Left ventricle myocardium superior (tissue), 1 donor: ENCODE measurements at regions not wholly inside any gene's neighbourhood (a gene's known extent, or its start where the extent isn't known, plus 50 kb on each side); places are given as distances from the start of the nearest gene placed in this dataset.
"Not testable (repeated sequence)": the region's sequence is repeated elsewhere in the genome, so short reads cannot be mapped to it uniquely, and the experiment has no call there.

Experiments
- ATAC-seq: fragments of 200-7000 bp; cut with Tn5 transposase; one replicate; pipeline ENCODE4 v1.9.1; 2020; ENCODE audit warnings: mild to moderate bottlenecking, moderate library complexity
- DNase-seq: peaks from one replicate; pipeline ENCODE4 v3.0.0-alpha.2; 2020
- intact Hi-C: fragments of 100-400 bp; cut with micrococcal nuclease; formaldehyde crosslinking; loops from one replicate; pipeline ENCODE4 v1.11.0; 2022
- donor health status: DM: no; HTN: yes; CAD: no; lungs with severe emphysema.

DNA sequence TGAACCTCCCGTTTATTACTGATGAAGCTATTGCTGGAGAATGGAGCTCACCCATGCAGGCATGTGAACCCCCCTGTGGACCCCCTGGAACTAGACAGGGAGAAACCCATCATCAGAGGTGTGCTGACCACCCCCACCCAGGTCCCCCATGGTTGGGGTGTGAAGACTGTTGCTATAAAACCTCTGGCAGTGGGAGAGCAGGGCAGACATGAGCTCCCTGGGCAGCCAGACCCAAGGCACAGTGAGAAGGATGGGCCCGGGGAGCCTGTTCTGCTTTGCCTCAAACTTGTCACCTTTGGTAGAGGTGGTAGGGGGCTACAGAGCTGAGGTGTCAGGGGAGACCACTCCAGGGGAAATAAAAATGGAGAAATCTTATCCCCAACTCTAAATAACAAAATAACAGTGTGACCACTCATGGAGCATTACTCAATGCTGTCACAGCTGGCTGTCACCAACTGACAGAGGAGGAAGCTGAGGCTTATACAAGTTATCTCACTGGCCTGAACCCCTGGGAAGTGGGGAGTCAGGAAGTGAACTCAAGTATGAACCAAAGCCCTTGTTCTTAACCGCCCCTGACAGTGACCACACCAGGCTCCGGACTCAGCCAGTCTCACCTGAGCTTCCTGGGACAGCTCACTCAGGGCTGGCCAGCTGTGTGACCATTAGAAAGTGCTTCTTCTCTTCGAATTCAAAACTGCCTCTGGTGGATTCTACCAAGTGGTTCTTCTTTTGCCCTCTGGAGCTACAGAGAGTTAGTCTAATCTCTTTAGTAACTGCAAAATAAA, 698.8 kb downstream of the MATN1 start:
- DNase-seq (no peak), ATAC-seq (no peak)
- intact Hi-C loops, result no loop called here

DNA sequence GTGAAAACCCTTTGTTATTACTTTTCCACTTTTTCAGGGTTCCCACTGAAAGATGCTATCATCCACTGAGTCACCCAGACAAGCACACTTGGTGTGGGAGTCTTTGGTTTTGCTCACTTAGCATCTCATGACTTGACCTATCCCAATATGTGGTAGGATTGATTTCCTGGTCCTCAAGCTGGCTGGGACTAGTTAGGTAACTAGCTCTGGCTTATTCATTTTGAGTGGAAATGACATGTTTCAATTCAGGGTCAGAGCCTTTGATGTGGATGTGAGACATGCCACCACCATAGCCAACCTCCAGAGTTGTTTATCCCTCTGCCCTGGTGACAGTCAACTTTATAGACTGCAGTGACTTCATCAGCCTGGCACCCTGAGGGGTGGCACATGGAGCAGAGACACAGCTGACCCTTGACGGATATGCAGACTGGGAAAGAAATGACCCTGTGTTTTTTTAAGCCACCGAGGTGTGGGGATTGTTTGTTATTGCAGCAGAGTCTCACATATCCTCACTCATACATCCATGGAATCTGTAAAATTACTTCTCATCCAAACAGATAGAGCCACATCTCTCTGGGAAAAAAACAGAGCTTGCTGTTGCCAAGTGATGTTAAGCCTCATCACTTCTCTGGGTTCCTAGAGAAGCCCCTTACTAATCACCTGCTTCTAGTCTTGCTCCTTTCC, 699.9 kb downstream of the MATN1 start:
- intact Hi-C loops, result no loop called here
- ATAC-seq (no peak), DNase-seq (no peak)

DNA sequence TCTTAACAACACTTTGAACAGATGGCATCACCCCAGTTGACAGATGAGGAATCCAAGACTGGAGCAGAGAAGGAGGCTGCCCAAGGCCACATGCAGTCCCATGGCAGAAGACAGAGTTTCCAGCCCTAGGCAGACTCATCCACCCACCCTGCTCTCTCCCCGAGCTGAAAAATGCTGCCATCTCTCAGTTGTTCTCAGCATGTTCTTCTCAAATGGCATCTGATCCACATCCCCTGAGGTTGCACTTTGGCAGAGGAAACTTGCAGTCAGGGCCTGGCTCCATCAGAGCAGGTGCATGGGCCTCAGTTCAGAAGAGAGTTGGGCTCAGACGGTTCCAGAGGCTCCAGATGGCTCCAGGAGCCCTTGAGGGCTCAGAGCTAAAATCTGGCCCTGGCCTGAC, 709.4 kb downstream of the MATN1 start:
- intact Hi-C loops, result no loop called here
- no peak for ATAC-seq

DNA sequence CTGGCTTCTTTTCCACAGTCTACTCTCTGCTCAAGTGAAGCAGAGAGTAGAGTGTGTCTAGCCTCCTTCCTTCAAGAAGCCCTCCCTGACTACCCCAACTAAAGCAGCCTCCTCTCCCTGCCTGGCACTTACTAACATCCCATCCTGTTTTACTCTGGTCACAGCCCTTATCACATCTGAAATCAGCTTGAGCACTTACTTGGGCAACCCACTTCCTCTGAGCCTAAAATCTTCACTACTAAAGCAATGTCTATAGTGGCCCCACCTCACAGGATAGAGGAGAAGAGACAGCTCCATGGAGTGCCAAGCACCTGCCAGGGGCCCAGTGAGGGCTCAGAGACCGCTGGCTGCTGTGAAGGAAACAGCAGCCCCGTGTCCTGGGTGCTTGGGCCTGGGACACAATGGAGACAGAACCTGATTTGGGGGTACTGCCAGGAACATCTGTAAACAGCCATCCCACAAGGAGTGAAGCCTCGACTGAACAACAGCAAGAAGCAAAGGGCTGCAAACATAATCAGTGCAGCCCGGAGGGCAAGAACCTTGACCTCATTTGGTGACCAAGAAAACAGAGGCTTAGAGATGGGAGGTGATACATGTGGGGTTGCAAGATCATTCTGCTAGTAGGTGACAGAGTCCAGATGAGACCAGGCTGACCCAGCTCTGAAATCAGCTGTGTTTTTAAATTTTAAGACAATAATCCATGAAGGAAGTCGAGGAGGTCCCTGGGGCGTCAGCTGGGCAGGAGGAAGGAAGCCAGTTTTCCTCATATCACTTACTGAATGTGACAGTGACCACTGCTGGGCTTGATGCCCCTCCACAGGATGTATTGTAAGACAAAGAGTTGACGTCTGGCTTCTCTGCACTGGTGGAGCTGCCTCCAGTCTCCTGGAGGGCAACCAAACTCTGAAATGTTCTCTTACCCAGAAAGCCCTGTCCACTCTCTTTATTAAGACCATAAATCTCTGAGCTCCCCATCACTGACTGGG, 710.6 kb downstream of the MATN1 start:
- DNase-seq (no peak), ATAC-seq (no peak)
- intact Hi-C loops, result no loop called here

More for the DNA sequence above, 709.4 kb downstream of the MATN1 start:
- DNase-seq, result no peak

DNA sequence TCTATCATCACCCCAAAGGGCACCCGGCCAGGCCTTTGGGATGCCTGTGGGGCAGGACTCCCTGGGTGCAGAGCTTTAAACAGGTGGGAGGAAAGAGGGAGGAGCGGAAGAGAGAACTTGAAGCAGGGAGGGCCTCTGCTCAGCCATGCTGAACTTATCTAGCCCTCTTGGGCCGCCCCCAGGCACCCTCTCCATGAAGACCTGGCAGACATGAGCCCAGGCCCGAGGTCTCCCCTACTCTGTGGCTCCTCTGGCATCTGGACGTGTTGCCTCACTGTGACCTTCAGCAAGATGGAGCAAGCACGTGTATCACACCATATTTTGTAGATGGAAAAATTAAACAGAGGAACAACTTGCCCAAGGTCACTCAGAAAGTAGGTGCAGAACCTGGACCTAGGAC, 711.4 kb downstream of the MATN1 start:
- DNase-seq, result no peak
- ATAC-seq, result no peak
- intact Hi-C loops, result no loop called here

DNA sequence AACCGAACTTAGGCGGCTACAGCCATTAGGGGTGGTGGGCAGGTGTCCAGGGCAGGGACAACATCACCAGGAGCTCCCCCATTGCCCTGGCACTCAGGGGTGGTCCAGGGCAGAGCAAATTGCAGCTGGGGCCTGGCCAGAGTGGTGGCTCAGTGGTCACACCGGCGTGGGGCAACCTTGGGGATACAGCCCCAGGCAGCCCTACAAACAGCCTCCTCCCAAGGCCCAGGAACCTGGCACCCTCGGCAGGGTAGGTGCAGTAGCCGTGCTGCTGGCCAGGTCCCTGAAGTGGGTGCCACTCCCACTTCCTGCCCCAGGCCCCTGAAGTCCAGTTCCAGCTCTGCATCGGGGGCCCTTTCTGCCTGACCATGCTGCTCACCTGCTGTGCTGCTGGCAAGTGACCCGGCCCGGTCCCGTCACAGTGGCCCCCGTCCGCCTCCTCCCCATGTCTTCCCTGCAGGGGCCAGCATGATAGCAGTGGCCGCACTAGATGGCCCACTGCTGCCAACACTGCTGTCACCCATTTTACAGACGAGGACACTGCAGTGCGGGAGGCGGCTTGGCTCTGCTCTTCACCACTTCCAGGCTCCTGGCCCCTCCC, 712.8 kb downstream of the MATN1 start:
- intact Hi-C loops, result no loop called here
- DNase-seq (no peak), ATAC-seq (no peak)

DNA sequence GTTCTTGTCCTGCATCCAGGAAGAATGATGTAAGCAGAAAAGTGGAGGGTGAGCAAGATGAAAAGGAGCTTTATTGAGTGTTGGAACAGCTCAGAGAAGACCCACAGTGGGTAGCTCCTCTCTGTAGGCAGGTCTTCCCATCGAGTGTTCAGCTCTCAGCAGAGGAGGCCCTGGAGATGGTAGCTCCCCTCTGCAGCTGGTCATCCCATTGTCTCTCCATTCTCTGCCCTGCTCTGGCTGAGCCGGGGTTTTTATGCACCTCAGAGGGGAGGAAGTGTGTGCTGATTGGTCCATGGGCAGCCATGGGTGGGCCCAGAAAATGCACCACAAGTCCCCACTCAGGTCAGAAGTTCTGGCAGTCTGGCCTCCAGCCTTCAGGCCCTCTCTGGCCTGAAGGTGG, 713.7 kb downstream of the MATN1 start:
- ATAC-seq, result no peak
- no peak for DNase-seq
- intact Hi-C loops, result no loop called here

DNA sequence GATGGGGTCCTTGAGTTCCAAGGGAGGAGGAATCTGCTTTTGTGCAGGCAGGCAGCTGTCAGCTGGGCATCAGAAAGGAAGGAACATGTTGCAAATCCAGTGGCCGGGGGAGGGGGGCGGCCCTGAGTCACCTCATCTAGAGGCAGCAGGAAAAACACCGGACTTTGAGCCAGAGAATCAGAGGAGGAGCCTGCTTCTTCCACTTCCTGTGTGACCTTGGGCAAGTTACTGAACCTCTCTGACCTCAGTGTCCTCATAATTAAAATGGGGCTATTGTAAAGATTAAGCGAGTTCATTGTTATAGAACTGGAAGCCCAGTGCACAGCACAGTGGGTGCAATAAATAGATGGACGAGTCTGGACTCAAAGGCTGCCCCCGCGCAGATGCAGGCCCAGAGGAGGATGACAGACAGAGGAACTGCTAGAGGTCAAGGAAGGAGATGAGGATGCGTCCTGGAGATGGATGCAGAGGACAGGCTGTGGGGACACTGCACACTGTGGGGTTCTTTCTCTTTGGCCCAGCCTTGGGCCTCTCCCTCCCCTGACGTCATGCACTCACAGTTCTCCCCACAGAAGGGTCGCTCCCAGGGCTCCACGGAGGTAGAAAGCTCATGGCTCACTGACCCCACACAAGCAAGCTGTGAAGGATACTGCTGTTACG, 714.3 kb downstream of the MATN1 start:
- intact Hi-C loops, result no loop called here
- no peak for ATAC-seq
- DNase-seq, result no peak

DNA sequence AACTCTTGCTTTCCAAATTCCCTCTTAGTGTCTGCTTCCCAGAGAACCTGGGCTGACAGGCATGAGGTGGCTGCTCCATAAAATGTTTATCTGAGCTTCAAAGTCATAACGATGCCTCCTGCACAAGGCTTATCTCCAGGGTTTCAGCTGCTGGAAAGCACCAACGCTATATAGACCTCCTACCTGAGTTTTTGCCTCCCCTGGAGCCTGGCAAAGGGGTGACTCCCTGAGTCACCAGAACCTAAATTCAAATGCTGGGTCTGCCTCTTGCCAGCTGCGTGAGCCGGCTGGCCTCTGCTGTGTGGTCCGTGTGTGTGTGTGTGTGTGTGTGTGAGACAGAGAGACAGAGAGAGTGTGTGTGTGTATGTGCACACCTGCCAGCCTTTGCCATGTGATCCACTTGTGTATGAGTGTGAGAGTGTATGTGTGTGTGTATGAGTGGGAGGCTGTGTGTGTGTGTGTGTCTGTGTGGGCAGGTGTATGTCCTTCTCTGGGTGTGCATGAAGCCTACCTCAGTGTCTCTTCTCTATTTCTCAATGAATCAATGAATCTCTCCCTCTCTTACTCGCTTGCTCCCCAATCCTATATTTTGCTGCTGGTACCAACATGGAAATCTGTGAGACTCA, 714.9 kb downstream of the MATN1 start:
- ATAC-seq, result no peak
- intact Hi-C loops, result no loop called here
- no peak for DNase-seq

DNA sequence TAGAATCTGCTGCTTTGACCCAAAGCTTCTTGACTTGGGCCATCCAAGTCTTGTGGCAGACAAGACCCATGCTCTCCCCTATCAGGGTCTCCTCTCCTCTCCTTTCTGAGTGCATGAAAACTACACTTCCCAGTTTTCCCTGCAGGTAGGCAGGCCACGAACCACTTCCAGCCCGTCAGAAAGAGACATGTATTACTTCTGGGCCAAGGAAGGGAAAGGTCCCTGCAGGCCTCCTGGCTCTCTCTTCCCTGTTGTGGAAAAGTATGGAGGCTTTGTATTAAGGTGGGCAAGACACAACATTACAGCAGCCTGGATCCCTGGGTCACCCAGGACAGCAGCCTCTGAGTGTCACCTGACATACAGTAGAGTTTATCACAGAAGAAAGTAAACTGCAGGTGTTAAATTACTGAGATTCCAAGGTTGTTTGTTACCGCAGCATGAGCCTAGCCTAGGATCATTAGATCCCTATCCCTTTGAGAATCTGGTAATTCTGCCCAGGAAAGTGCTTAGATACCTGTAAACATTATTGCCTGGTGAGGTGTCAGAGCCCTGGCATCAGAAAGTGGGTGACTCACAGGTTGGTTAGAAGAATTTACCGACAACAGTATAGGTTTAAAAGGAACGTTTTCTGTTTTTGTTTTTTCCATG, 717.3 kb downstream of the MATN1 start:
- DNase-seq, result no peak
- no peak for ATAC-seq
- intact Hi-C loops, result no loop called here

DNA sequence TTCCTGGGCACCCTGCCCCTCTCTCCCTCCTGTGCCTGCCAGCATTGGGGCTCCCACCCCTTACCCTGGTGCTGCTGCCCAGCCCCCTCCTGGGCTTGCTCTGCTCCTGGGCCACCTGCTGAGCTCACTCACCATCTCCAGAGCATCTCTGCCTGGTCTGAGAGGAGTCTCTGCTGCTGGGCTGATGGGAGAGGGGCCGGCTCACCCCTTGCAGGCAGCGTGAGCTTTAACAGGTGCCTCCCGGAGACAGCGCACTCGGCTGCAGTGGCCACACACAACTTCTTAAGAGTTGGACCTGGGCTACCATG, 721.7 kb downstream of the MATN1 start:
- DNase-seq (no peak), ATAC-seq (no peak)
- intact Hi-C loops, result no loop called here

DNA sequence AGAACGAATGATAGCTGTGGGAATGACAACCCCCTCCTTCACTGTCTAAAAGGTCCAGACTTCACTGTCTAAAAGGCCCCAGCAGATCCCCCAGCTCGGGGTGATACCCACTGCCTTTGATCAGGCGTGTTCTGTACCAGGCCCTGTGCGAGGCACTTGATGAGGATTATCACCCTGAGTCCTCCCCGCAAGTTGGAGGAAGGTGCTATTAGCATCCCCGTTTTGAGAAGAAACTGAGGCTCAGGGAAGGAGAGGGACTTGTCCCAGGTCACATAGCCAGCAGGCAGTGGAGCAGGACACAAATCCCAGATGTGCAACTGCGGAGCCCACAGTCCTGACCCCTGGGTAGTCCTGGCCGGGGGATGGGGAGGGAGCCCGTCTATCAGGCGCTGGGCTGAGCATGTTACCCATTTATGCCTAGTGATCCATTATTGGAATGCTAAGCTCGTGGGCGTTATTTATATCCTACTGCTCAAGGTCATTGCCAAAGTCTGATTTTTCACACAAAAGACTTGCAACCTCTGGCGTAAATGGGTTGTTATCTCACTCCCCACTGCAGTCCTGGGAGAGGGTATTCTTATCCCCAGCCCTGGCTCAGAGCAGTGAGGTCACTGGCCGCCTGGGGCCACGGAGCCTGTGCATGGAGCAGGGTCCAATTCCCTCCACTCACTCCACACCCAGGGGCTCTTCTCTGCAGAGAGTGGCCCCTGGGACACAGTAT, 722.2 kb downstream of the MATN1 start:
- DNase-seq (no peak), ATAC-seq (no peak)
- intact Hi-C loops, result no loop called here

DNA sequence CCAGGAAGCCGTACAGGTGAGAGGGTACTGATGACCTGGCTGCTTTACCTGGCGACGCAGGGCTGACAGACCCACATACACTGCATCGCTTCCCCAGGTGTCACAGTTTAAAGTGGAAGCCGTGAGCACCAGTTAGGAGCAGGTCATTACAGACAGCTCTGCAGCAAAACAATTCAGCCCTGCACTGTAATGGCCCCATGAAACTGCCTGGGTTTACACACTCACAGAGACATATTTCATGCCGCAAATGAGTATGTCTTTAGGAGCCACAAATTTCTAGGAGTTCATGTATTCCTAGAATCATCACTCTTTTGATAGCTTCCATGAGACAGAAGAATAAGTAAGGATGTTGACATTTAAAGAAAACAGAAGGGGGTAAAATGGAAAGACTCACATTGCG, 723.1 kb downstream of the MATN1 start:
- intact Hi-C loops, result no loop called here
- no peak for DNase-seq
- no peak for ATAC-seq

DNA sequence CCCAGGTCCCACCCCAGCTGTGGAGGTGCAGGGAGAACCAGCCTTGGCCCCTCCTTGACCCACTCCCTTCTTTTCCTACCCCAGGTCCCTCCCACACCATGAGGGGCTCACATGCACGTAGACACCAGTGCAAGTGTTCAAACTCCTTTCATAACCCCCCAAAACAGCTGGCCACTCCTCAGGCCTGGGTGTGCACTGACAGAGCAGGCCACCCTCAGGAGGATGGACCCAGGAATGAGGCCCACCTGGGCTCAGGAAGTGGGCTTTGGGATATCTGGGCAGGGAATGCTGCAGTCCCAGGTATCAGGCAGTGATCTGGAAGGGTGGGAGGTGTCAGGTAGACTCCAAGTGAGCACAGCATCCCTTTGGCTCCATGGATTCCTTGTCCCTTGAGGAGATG, 723.8 kb downstream of the MATN1 start:
- intact Hi-C loops, result no loop called here
- no peak for DNase-seq
- no peak for ATAC-seq

DNA sequence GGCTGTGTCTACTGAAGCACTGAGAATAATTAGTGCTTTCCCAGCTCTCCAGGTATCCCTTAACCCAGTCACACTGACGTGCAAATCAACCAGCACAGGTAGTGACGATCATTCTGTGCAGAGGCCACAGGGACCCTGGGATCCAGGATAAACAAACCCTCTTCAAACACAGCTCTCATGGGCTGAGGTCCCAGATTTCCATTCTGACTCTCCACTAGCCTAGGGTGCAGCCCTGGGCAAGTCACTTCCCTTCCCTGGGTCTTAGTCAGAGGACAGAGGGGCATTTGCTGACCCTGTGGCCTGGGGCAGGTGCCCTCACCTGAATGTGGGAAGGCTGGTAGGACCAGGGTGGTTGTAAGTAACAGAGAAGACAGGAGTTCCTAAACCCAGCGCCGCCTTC, 724.7 kb downstream of the MATN1 start:
- ATAC-seq (no peak), DNase-seq (no peak)
- intact Hi-C loops, result no loop called here

DNA sequence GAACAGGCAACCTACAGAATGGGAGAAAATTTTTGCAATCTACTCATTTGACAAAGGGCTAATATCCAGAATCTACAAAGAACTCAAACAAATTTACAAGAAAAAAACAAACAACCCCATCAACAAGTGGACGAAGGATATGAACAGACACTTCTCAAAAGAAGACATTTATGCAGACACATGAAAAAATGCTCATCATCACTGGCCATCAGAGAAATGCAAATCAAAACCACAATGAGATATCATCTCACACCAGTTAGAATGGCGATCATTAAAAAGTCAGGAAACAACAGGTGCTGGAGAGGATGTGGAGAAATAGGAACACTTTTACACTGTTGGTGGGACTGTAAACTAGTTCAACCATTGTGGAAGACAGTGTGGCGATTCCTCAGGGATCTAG, 725.6 kb downstream of the MATN1 start:
- ATAC-seq, intact Hi-C loops, DNase-seq: not testable (repeated sequence)

DNA sequence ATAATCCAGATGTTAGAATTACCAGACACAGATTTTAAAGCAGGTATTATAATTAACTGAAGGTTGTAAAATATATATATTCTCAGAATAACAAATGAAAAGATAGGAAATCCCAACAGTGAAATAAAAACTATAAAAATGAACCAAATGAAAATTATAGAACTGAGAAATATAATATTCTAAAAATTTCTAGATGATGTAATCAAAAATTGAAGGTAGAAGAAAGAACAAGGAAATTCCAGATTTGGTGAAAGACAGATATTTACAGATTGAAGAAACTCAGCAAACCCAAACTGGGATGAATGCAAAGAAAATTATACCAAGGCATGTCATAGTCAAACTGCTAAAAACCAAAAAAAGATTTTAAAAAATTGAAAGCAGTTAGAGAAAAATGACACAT, 729.4 kb downstream of the MATN1 start:
- ATAC-seq (no peak), DNase-seq (no peak)
- intact Hi-C loops, result no loop called here

DNA sequence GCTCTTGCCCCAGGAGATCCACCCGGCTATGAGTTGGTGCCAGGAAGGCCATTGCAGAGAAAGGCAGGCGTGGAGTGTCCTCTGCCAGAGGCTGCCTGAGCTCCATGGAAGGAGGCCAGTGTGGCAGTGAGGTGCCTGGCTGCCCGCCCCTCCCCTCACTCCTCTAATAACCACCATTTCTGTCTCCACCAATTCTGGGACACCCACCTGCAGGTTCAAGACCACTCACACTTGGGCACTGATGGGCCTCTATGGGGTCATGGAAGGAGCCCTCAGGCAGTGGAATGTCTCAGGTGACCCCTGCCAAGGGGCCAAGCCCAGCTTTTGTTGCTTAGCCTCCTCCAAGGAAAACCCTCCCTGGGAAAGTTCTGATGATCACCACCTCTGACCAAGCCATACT, 731.6 kb downstream of the MATN1 start:
- DNase-seq (no peak), ATAC-seq (no peak)
- intact Hi-C loops, result no loop called here
